HG02885 (cell line): ENCODE measurements at regions not wholly inside any gene's neighbourhood (a gene's known extent, or its start where the extent isn't known, plus 50 kb on each side); places are given as distances from the start of the nearest gene placed in this dataset.

Experiments
- ATAC-seq: cut with Tn5 transposase; IDR thresholded peaks from one replicate; pipeline ENCODE4 v1.9.1; 2021; ENCODE audit warnings: mild to moderate bottlenecking; ENCODE audit not compliant: unreplicated experiment, poor library complexity

GRCh38 chr1:78348496-78349284 is 142.1 kb upstream of the PTGFR start:
- no peak for ATAC-seq

- no peak for ATAC-seq
Observed at GRCh38 chr1:78351551-78352216, 139.1 kb upstream of the PTGFR start.

- ATAC-seq = no peak
Observed at GRCh38 chr1:78355656-78356055, 135.1 kb upstream of the PTGFR start.

- no peak for ATAC-seq
Observed at GRCh38 chr1:78358165-78358564, 132.6 kb upstream of the PTGFR start.

- ATAC-seq = no peak
Observed at GRCh38 chr1:78359666-78360065, 131.1 kb upstream of the PTGFR start.

- ATAC-seq = no peak
Observed at GRCh38 chr1:78360584-78360983, 130.2 kb upstream of the PTGFR start.

- ATAC-seq = no peak
Observed at GRCh38 chr1:78367700-78368099, 123.1 kb upstream of the PTGFR start.

GRCh38 chr1:78369546-78369945 is 121.2 kb upstream of the PTGFR start:
- ATAC-seq = no peak

GRCh38 chr1:78370356-78370755 is 120.4 kb upstream of the PTGFR start:
- ATAC-seq = peak; percentile 56

- peak; percentile 52 for ATAC-seq
Observed at GRCh38 chr1:78370779-78371482, 119.8 kb upstream of the PTGFR start.

GRCh38 chr1:78373676-78374075 is 117.1 kb upstream of the PTGFR start:
- no peak for ATAC-seq

- ATAC-seq = no peak
Observed at GRCh38 chr1:78375996-78376395, 114.8 kb upstream of the PTGFR start.

- ATAC-seq = peak; percentile 75
Observed at GRCh38 chr1:78377356-78377928, 113.3 kb upstream of the PTGFR start.

GRCh38 chr1:78383923-78384322 is 106.9 kb upstream of the PTGFR start:
- ATAC-seq = no peak

GRCh38 chr1:78385744-78386462 is 104.9 kb upstream of the PTGFR start:
- peak; percentile 89 for ATAC-seq

GRCh38 chr1:78387201-78387600 is 103.6 kb upstream of the PTGFR start:
- no peak for ATAC-seq

- no peak for ATAC-seq
Observed at GRCh38 chr1:78387871-78388270, 102.9 kb upstream of the PTGFR start.

- ATAC-seq = no peak
Observed at GRCh38 chr1:78388275-78388674, 102.5 kb upstream of the PTGFR start.

- no peak for ATAC-seq
Observed at GRCh38 chr1:78401148-78401547, 89.6 kb upstream of the PTGFR start.

- ATAC-seq = no peak
Observed at GRCh38 chr1:78408192-78408591, 82.6 kb upstream of the PTGFR start.
